Tibial nerve (tissue), 4 donors: ENCODE measurements at regions not wholly inside any gene's neighbourhood (a gene's known extent, or its start where the extent isn't known, plus 50 kb on each side); places are given as distances from the start of the nearest gene placed in this dataset.

Experiments used
- EP300 ChIP-seq, 2 donors: sonication (generic); formaldehyde crosslinking; IDR thresholded peaks; one replicate each; pipeline ENCODE4 v1.6.1; 2017; ENCODE audit warnings: antibody characterized with exemption in 2 of 2, mild to moderate bottlenecking in 1 of 2
- POLR2A ChIP-seq, 2 donors: fragments of 450-650 bp; IDR thresholded peaks; one replicate each; pipeline ENCODE4 v1.6.1; 2017; ENCODE audit warnings: antibody characterized with exemption in 2 of 2, mild to moderate bottlenecking in 2 of 2, moderate library complexity in 2 of 2
- TF ChIP-seq, protein P1 (sequence below), 5 experiments: fragments of 200-600 bp in 3 of 5; fragments of 450-650 bp in 2 of 5; sonication (generic) in 3 of 5; IDR thresholded peaks; one replicate each; pipeline ENCODE4 v1.5.1; 2016 to 2019; ENCODE audit warnings: antibody characterized with exemption in 5 of 5, mild to moderate bottlenecking in 3 of 5, moderate library complexity in 2 of 5

DNA sequence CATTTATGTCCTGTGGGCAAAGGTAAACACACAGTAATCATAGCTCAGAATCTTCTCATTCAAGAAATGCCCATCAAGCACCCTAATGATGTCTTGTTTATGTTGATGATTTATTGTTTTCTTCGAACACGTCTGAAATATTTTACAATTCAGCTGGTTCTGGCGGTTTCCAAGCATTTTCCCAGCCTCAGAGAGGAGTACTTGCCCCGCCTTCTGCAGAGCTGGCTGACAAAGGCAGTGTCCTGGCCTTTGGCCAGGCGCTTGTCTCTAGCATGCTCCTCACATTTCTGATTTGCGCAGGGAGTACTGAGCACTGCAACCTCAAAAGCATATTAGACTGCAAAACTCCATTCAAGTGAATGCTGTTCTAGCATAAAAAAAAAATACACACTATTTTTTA is 314.2 kb upstream of the GNAI1 start:
- TF ChIP-seq, protein P1, sequence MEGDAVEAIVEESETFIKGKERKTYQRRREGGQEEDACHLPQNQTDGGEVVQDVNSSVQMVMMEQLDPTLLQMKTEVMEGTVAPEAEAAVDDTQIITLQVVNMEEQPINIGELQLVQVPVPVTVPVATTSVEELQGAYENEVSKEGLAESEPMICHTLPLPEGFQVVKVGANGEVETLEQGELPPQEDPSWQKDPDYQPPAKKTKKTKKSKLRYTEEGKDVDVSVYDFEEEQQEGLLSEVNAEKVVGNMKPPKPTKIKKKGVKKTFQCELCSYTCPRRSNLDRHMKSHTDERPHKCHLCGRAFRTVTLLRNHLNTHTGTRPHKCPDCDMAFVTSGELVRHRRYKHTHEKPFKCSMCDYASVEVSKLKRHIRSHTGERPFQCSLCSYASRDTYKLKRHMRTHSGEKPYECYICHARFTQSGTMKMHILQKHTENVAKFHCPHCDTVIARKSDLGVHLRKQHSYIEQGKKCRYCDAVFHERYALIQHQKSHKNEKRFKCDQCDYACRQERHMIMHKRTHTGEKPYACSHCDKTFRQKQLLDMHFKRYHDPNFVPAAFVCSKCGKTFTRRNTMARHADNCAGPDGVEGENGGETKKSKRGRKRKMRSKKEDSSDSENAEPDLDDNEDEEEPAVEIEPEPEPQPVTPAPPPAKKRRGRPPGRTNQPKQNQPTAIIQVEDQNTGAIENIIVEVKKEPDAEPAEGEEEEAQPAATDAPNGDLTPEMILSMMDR (IDR thresholded peaks at IDR 0.05), result no peak
- TF ChIP-seq POLR2A (IDR thresholded peaks at IDR 0.05), result no peak
- no peak for TF ChIP-seq EP300 (IDR thresholded peaks at IDR 0.05)
